HL-60 (cell line): ENCODE measurements at regions not wholly inside any gene's neighbourhood (a gene's known extent, or its start where the extent isn't known, plus 50 kb on each side); places are given as distances from the start of the nearest gene placed in this dataset.

Experiments
- DNase-seq, 2 experiments: peaks; one replicate each; pipeline ENCODE4 v3.0.0-alpha.2; 2010 to 2020; ENCODE audit warnings: low read depth in 1 of 2, low spot score in 1 of 2
- H3K27ac ChIP-seq: fragments of 250-450 bp; sonication (Bioruptor Pico); replicated peaks from 2 replicates; pipeline ENCODE4 v1.5.1; 2020; ENCODE audit warnings: mild to moderate bottlenecking, moderate library complexity
- H3K27me3 ChIP-seq: fragments of 250-450 bp; sonication (Bioruptor Pico); 2 replicates; pipeline ENCODE4 v1.5.1; 2021; ENCODE audit warnings: mild to moderate bottlenecking, moderate library complexity; ENCODE audit not compliant: insufficient read depth, poor library complexity, severe bottlenecking
- H3K4me3 ChIP-seq: replicated peaks from 2 replicates; pipeline ENCODE4 v1.5.1; 2011; ENCODE audit warnings: mild to moderate bottlenecking, control low read depth, low read length; ENCODE audit not compliant: insufficient read depth
- CTCF ChIP-seq: IDR thresholded peaks from one replicate; pipeline ENCODE4 v1.5.1; 2011; ENCODE audit warnings: low read length, control low read depth, inconsistent platforms; ENCODE audit not compliant: insufficient read depth
- GABPA ChIP-seq: IDR thresholded peaks from 2 replicates; pipeline ENCODE4 v1.6.1; 2012; ENCODE audit warnings: low read depth
- POLR2AphosphoS5 ChIP-seq: IDR thresholded peaks from 2 replicates; pipeline ENCODE4 v1.6.1; 2012; ENCODE audit warnings: low read depth
- REST ChIP-seq: IDR thresholded peaks from 2 replicates; pipeline ENCODE4 v1.6.1; 2012; ENCODE audit warnings: low read depth; ENCODE audit not compliant: insufficient replicate concordance
- SPI1 ChIP-seq: IDR thresholded peaks from 2 replicates; pipeline ENCODE4 v1.6.1; 2012; ENCODE audit warnings: low read depth, mild to moderate bottlenecking, borderline replicate concordance

GRCh38 chr17:77433385-77434135, 292.8 kb downstream of the SEC14L1 start:
- H3K27ac ChIP-seq = no peak overlapping the region

GRCh38 chr17:77434136-77435114, 293.7 kb downstream of the SEC14L1 start:
- no peak for DNase-seq
- TF ChIP-seq REST (no peak), POLR2AphosphoS5 (no peak), CTCF (no peak), GABPA (no peak), SPI1 (no peak)
- Histone ChIP-seq H3K27me3 (no peaks in the 10 kb centered on the region), H3K27ac (no peak overlapping the region), H3K4me3 (no peak overlapping the region)

More at GRCh38 chr17:77433385-77434135, 292.8 kb downstream of the SEC14L1 start:
- no peak overlapping the region for H3K4me3 ChIP-seq
- H3K27me3 ChIP-seq = no peaks in the 10 kb centered on the region
- no peak for DNase-seq
- TF ChIP-seq GABPA (no peak), CTCF (no peak), POLR2AphosphoS5 (no peak), REST (no peak), SPI1 (no peak)

- no peak overlapping the region for H3K27ac ChIP-seq
- no peak for DNase-seq
- no peak for TF ChIP-seq REST
- TF ChIP-seq GABPA = no peak
- no peak for TF ChIP-seq SPI1
- no peak for TF ChIP-seq CTCF
- TF ChIP-seq POLR2AphosphoS5 = no peak
- H3K4me3 ChIP-seq = no peak overlapping the region
- H3K27me3 ChIP-seq = no peaks in the 10 kb centered on the region
Measured at GRCh38 chr17:77435272-77436057, 294.7 kb downstream of the SEC14L1 start.
